ENCODE measurements at regions not wholly inside any gene's neighbourhood (a gene's known extent, or its start where the extent isn't known, plus 50 kb on each side); places are given as distances from the start of the nearest gene placed in this dataset.

GRCh38 chr13:97112446-97113152 lies 109.5 kb upstream of the MBNL2 start:
- no peak for DNase-seq

GRCh38 chr13:97113231-97114001 lies 108.7 kb upstream of the MBNL2 start:
- no peak for DNase-seq

GRCh38 chr13:97114651-97115050 lies 107.5 kb upstream of the MBNL2 start:
- no peak for DNase-seq

- no peak for DNase-seq
Observed at GRCh38 chr13:97116754-97117153, 105.4 kb upstream of the MBNL2 start.

- no peak for DNase-seq
Observed at GRCh38 chr13:97117388-97117910, 104.7 kb upstream of the MBNL2 start.

GRCh38 chr13:97119943-97120342 lies 102.2 kb upstream of the MBNL2 start:
- no peak for DNase-seq

GRCh38 chr13:97120346-97120745 lies 101.8 kb upstream of the MBNL2 start:
- DNase-seq: no peak

- no peak for DNase-seq
Observed at GRCh38 chr13:97120976-97121375, 101.2 kb upstream of the MBNL2 start.

- DNase-seq: no peak
Observed at GRCh38 chr13:97121894-97122293, 100.2 kb upstream of the MBNL2 start.

GRCh38 chr13:97122381-97122996 lies 99.6 kb upstream of the MBNL2 start:
- no peak for DNase-seq

GRCh38 chr13:97124206-97124605 lies 97.9 kb upstream of the MBNL2 start:
- no peak for DNase-seq

- no peak for DNase-seq
Observed at GRCh38 chr13:97124915-97125809, 97.0 kb upstream of the MBNL2 start.

- no peak for DNase-seq
Observed at GRCh38 chr13:97125810-97126738, 96.1 kb upstream of the MBNL2 start.

- DNase-seq: no peak
Observed at GRCh38 chr13:97127842-97128241, 94.3 kb upstream of the MBNL2 start.

GRCh38 chr13:97130190-97130589 lies 91.9 kb upstream of the MBNL2 start:
- DNase-seq: no peak

GRCh38 chr13:97131447-97131846 lies 90.7 kb upstream of the MBNL2 start:
- no peak for DNase-seq

- DNase-seq: no peak
Observed at GRCh38 chr13:97133554-97133953, 88.6 kb upstream of the MBNL2 start.

- DNase-seq: no peak
Observed at GRCh38 chr13:97133955-97134354, 88.2 kb upstream of the MBNL2 start.

- DNase-seq: no peak
Observed at GRCh38 chr13:97134364-97135095, 87.6 kb upstream of the MBNL2 start.

GRCh38 chr13:97135883-97136282 lies 86.2 kb upstream of the MBNL2 start:
- no peak for DNase-seq

GRCh38 chr13:97136418-97136817 lies 85.7 kb upstream of the MBNL2 start:
- no peak for DNase-seq
